ENCODE measurements at regions not wholly inside any gene's neighbourhood (a gene's known extent, or its start where the extent isn't known, plus 50 kb on each side); places are given as distances from the start of the nearest gene placed in this dataset.
A peak's percentile ranks its signal among the peaks of the same experiment; 100 is the strongest.

- no peak for DNase-seq
Observed at GRCh38 chr6:22078802-22079545, 217.9 kb downstream of the PRL start.

DNA sequence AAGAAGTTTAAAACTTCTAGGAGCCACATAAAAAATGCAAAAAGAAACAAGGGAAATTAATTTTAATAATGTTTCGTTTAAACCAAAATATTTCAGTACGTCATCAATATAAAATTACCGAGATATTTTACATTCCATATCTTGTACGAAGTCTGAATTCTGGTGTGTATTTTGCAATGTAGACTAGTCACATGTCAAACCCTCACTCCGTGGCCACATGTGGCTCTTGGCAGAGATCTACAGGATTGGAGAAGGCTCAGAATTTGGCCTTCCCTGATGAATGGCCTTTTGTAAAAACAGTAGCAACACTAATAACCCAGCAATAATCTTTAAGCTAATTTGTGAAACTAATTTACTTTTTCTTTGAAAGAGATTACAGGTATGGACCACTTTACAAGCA, 217.1 kb downstream of the PRL start:
- DNase-seq: no peak

DNA sequence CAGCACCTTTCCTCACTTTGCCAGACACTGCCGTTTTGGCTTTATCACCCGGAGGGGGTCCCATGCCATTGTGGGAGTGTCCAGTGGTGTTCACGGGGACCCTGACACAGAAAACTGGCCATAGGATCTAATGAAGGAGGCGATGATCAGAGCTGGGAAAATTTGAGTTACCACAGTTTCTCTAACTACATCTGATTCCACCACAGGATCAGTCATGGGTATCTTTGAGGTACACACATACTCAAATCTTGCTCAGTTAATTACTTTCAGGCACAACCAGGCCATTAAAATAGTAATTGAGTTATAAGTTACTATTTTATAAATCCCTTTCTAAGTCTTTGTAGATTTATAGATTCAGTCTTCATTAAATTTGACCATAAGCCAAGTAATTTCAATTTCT, 215.1 kb downstream of the PRL start:
- DNase-seq: no peak

- DNase-seq: no peak
Observed at GRCh38 chr6:22082218-22082617, 214.6 kb downstream of the PRL start.

GRCh38 chr6:22083119-22083518, 213.7 kb downstream of the PRL start:
- no peak for DNase-seq

DNA sequence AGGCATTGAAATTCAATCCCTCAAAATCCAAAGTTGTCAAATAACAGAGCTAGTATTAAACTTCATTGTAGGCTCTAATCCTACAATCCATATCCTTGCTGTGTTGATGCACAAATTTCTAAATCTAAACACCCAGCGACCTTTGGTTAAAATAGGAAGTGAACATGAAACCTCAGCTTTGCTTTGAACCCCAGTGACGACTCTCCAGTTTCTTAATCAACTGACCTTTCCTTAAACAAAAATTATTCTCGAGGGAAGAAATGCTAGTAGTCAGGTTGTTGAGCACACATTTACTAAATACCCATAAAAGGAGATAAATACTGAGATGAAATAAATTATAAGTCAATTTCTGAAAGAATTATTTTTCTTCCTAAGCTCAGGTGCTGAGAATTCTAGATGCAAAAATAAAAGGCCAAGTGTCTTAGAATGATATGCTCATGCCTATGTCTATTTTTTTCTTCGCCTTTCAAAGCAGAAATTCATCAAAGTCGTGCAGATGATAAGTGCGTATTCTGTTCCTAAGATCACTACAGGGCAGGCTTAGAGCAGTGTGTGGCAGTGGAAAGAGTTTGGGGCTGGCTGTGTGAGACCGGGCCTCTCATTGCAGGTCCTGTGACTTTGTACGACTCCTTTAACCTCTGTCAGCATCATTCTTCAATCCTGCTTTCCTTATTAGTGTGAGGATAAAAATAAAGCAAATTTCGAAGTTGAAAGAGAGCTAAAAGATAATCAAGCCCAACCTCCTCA, 208.7 kb downstream of the PRL start:
- DNase-seq: no peak

DNA sequence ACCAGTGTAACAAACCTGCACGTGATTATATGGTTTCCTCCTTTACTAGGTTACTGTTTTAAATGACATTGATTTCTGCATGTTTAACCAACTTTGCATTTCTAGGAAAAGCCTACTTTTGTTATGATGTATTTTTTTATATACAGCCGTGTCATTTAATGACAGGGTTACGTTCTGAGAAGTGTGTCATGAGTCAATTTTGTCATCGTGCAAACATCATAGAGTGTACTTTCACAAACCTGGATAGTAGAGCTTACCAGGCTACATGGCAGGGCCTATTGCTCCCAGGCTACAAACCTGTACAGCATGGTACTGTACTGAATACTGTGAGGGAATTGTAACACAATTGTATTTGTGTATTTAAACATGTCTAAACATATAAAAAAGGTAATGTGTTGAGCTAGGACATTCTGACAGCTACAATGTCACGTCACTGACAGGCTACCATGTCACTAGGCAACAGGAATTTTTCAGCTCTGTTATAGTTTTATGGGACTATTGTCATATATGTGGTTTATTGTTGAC, 205.3 kb downstream of the PRL start:
- DNase-seq: no peak

GRCh38 chr6:22095836-22096235, 201.0 kb downstream of the PRL start:
- no peak for DNase-seq

DNA sequence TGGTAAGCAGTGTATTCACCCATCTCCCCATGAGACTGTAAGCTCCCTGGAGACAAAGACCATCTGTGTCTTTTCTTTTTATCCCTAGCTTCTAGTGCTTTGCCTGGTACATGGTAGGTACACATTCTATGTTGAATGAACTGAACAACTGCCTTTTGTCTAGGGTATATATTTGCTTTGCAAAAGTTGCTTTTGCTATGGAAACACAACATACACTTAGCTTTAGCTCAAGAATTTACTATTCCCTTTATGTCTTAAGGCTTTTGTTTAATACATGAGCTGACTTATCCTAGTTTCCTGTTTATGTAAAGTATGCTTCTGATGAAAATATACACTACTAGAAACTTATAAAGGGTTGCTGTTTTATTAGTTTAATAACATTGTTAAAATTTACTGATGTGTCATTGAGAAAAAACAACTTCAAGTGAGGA, 198.2 kb downstream of the PRL start:
- no peak for DNase-seq

- peak; percentile 13 for DNase-seq
Observed at GRCh38 chr6:22099231-22099630, 197.6 kb downstream of the PRL start.

GRCh38 chr6:22099923-22100322, 196.9 kb downstream of the PRL start:
- no peak for DNase-seq

DNA sequence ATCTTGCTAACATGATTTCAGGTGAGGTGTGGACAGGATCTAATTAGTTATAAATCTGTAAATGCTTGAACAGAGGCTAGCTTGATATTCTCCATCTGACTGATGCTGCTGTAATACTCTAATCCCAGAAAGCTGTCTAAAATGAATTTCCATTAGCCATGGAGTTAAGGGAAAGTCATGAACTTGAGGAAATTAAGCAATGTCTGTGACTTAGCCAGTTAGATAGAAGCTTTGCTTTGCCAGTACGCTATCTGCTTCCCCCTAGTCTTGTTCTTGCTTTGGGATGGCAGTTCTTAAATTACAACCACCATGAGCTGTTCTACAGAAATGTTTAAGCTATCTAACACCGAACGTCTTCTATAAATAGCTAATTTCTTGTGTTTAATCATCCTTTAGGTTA, 195.7 kb downstream of the PRL start:
- DNase-seq: no peak

DNA sequence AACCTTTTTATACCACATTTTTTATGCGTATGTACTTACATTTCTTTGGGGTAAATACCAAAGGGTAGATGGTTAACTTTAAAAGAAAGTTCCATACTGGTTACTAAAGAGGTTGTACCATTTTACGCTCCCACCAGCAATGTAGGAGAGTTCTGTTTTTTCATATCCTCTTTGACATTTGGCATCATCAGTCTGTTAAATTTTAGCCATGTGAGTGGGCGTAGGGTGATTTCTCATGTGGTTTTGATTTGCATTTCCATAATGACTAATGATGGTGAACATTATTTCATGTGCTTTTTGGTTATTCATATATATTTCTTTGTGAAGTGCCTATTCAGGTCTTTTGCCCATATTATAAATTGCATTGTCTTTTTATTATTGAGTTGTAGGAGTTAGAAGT, 194.2 kb downstream of the PRL start:
- DNase-seq: no peak

DNA sequence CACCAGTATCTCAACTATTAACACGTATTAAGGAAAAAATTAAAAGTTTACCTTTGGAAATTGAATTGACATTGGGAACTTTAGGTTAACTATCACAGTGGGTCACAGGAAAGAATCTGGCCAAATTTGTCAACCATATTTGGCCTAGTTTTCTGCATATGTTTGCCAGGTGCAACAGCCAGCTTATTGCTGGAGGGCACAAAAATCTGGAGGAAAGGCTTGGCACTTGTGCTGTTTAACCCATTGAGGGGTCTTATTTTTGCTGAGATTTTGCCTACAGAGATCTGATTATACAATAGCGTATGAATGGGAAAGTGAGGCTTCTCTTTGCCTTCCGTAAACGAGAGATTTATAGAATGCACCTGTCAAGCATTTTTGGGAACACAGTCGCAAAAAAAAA, 190.4 kb downstream of the PRL start:
- DNase-seq: peak; percentile 22

DNA sequence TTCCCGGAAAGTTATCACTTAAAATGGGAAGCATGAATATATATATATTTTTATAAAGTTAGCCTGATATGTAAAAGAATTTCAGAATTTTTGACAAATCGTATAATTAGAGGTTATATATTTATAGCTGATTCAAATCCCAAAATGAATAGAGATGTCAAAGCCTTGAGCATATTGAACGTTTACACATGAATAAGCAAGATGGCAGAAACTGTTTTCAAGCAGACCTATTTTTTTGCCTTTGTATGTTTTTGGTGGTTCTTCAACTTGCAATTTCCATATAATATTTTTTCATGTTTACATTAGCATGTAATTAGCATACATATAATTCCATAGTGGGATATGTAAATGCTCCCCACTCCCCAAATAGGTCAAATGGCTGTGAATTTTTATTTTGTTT, 189.9 kb downstream of the PRL start:
- DNase-seq: no peak

- no peak for DNase-seq
Observed at GRCh38 chr6:22108199-22108598, 188.6 kb downstream of the PRL start.

DNA sequence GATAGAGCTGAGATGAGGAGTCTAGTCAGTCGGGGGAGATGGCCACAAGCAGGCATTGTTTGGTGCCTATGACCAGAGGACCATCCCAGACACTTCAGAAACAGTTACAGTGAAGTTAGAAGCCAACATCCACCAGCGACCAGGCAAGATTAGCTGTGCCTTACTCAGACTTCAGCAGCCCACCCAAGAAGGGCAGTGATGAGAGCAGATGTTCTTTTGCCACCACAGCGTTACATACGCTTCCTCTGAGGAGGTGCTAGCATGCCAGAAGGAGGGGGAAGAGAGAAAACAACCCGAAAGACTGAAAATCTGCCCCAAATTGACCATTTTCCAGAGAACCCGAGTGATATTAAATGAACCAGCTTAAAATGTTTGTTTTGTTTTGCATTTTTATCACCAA, 186.8 kb downstream of the PRL start:
- DNase-seq: no peak

DNA sequence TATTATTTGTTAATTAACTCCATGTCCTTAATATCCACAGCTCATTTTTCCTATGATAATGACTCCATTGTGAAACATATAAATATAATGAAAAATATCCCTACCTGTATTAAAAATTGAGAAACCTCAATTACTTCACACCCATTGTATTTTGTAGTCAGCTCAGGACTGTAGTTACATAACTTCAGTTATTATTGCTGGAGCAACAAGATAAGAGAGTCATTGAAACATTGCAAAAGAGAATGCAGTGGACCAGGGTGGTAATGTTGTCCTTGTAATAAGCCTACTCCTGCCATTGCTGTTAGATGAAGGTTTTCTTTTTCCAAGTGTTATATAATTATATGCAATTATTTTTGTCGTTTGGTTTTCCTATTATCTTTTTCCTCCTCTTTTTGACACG, 184.4 kb downstream of the PRL start:
- no peak for DNase-seq

DNA sequence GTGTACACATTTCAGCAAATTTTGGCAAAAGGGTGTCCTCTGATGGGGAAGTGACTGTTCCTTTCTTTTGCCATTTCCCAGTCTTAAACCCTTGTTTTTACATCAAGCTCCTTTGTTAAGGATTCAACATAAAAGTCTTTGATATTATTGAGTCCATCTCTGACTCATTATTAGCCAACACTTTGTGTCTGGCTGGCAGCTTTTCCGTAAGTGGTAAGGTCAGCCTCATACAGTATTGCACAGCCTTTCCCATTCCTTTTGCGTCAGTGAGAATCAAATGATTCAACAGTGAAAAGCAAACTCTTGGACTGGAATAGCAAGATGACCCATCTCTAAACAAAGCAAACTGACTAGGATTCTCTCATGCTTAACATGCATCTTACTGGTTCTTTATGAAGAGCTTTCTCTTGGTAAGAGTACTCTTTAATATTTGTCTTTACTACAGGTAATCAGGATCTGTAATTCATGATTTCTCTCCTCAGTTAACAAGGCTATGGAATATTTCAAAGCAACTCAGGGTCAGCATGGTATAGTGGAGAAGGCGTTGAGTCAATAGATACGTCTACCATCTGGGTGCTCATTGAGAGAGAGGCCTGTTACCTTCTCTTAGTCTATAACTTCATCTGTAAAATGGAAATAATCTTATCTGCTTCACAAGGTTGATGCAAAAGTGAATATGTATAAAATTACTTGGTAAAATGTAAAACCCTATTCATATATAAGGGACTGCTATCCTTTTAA, 183.6 kb downstream of the PRL start:
- DNase-seq: no peak

- no peak for DNase-seq
Observed at GRCh38 chr6:22115559-22115958, 181.3 kb downstream of the PRL start.

DNA sequence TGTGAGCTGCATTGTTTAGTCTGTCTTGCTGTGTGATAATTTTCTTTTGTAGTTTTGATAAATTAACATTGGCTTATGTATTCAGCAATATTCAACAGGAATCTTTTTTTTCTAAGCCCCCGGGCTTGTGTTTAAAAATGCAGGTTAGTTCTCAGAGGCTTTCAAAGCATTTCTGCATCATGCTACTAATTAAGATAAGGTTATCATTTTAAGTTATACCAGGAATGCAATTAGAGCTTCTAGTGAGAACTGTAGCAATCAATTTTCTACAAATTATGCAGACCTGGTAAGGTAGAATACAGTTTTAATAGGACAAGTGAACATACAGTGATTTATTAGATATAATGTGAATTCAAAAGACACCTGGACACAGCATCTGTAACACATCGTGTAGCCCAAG, 179.2 kb downstream of the PRL start:
- DNase-seq: no peak

GRCh38 chr6:22119500-22119899, 177.3 kb downstream of the PRL start:
- DNase-seq: no peak

DNA sequence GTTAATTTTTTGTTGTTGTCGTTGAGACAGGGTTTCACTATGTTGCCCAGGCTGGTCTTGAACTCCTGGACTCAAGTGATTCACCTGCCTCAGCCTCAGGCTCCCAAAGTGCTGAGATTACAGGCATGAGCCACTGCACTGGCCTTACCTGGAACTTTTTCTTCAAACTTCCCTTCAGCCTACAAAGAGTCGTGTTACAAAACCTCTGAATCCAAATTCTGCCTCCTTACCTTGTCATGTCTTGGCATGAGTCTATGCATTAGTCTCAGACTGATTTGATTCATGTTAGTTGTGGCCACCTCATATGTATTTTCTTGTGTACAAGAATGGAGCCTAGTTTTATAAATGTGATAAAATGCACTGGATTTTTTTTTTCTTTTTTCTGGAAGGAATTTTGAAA, 172.1 kb downstream of the PRL start:
- DNase-seq: no peak

DNA sequence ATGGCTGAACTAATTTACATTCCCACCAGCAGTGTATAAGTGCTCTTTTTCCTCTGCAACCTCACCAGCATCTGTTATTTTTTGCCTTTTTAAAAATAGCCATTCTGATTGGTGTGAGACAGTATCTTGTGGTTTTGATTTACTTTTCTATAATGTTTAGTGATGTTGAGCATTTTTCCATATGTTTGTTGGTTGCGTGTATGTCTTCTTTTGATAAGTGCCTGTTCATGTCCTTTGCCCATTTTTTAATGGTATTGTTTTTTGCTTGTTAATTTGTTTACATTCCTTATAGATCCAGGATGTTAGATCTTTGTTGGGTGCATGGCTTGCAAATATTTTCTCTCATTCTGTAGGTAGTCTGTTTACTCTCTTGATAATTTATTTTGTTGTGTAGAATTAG, 169.9 kb downstream of the PRL start:
- no peak for DNase-seq
